Keratinocyte (primary cell): ENCODE measurements at regions not wholly inside any gene's neighbourhood (a gene's known extent, or its start where the extent isn't known, plus 50 kb on each side); places are given as distances from the start of the nearest gene placed in this dataset.
A peak's percentile ranks its signal among the peaks of the same experiment; 100 is the strongest.

ENCODE experiments used
- DNase-seq: peaks from one replicate; pipeline ENCODE4 v3.0.0-alpha.2; 2011; ENCODE audit warnings: low read depth, missing footprints, low spot score
- FAIRE-seq: peaks from 2 replicates; lab custom pipeline; 2011; peaks lifted over from hg19 to GRCh38; lab: Jason Lieb, UNC
- H2AFZ ChIP-seq: 2 replicates; pipeline ENCODE4 v1.6.0; 2012; ENCODE audit warnings: low read length, control low read depth, inconsistent platforms; ENCODE audit not compliant: control insufficient read depth
- H3K27ac ChIP-seq: 2 replicates; pipeline ENCODE4 v1.5.1; 2011; ENCODE audit warnings: low read length; ENCODE audit not compliant: control insufficient read depth, insufficient read depth
- H3K27me3 ChIP-seq: 3 replicates; pipeline ENCODE4 v1.6.0; 2011; ENCODE audit warnings: low read length; ENCODE audit not compliant: control insufficient read depth, insufficient read depth; ENCODE audit errors: extremely low read depth
- H3K36me3 ChIP-seq, 2 experiments: 2 replicates in 1 of 2; 3 replicates in 1 of 2; pipeline ENCODE4 v1.5.1; 2011; ENCODE audit warnings: low read length in 2 of 2, mild to moderate bottlenecking in 1 of 2; ENCODE audit not compliant: control insufficient read depth in 2 of 2, insufficient read depth in 2 of 2; ENCODE audit errors: extremely low read depth in 1 of 2
- H3K4me1 ChIP-seq: 3 replicates; pipeline ENCODE4 v1.5.1; 2011; ENCODE audit warnings: low read length; ENCODE audit not compliant: control insufficient read depth, insufficient read depth; ENCODE audit errors: extremely low read depth
- H3K4me2 ChIP-seq: 3 replicates; pipeline ENCODE4 v1.6.0; 2011; ENCODE audit warnings: low read depth, low read length; ENCODE audit not compliant: control insufficient read depth, insufficient read depth; ENCODE audit errors: extremely low read depth
- H3K4me3 ChIP-seq, 3 experiments: fragments of 200-600 bp in 1 of 3; sonication (generic) in 1 of 3; 2 replicates in 2 of 3; 3 replicates in 1 of 3; pipeline ENCODE4 v1.5.1; 2011 to 2016; ENCODE audit warnings: low read length in 3 of 3, mild to moderate bottlenecking in 3 of 3, control low read depth in 2 of 3, inconsistent platforms in 1 of 3, low read depth in 1 of 3, mixed read lengths in 1 of 3, mixed run types in 1 of 3, moderate library complexity in 1 of 3; ENCODE audit not compliant: control insufficient read depth in 2 of 3, insufficient read depth in 2 of 3; ENCODE audit errors: extremely low read depth in 1 of 3
- H3K79me2 ChIP-seq: 2 replicates; pipeline ENCODE4 v1.6.0; 2012; ENCODE audit warnings: low read length; ENCODE audit not compliant: control insufficient read depth, insufficient read depth
- H3K9ac ChIP-seq: 3 replicates; pipeline ENCODE4 v1.6.0; 2011; ENCODE audit warnings: low read length; ENCODE audit not compliant: control insufficient read depth, insufficient read depth; ENCODE audit errors: extremely low read depth
- H3K9me1 ChIP-seq: 3 replicates; pipeline ENCODE4 v1.6.0; 2011; ENCODE audit warnings: low read length; ENCODE audit not compliant: control insufficient read depth, insufficient read depth; ENCODE audit errors: extremely low read depth
- H3K9me3 ChIP-seq: 2 replicates; pipeline ENCODE4 v1.5.1; 2012; ENCODE audit warnings: low read depth, low read length; ENCODE audit not compliant: control insufficient read depth
- H4K20me1 ChIP-seq: 3 replicates; pipeline ENCODE4 v1.6.0; 2011; ENCODE audit warnings: low read length; ENCODE audit not compliant: control insufficient read depth, insufficient read depth; ENCODE audit errors: extremely low read depth
- CTCF ChIP-seq, 3 experiments: IDR thresholded peaks in 1 of 3; conservative IDR thresholded peaks in 1 of 3; optimal IDR thresholded peaks in 1 of 3; 2 replicates in 2 of 3; 3 replicates in 1 of 3; pipeline versions ENCODE3 to v1.5.1; 2011; ENCODE audit warnings: low read length in 3 of 3, mild to moderate bottlenecking in 3 of 3, moderate library complexity in 2 of 3, control low read depth in 1 of 3, inconsistent platforms in 1 of 3; ENCODE audit not compliant: insufficient read depth in 2 of 3; ENCODE audit errors: extremely low read depth in 1 of 3
- EZH2 ChIP-seq: IDR thresholded peaks from one replicate; pipeline ENCODE4 v1.6.1; 2012; ENCODE audit warnings: inconsistent platforms, mild to moderate bottlenecking, low read length, moderate library complexity
- dilution Hi-C: fragments of 300-500 bp; cut with MboI; formaldehyde crosslinking; loops from one replicate; pipeline ENCODE4 v1.7.0; 2020; ENCODE audit warnings: low sequenced_read_pairs; ENCODE audit not compliant: extremely low pct_ligation_motif_present

GRCh38 chr4:181939199-181939945 is 303.8 kb upstream of the TENM3 start:
- H3K9me1 ChIP-seq: no peaks in the 10 kb centered on the region
- FAIRE-seq: no peak
- no peak overlapping the region for H3K9ac ChIP-seq
- no peak for DNase-seq
- H3K4me1 ChIP-seq: no peaks in the 10 kb centered on the region
- dilution Hi-C loops: no loop called here
- peak overlapping the region; percentile 19 for H2AFZ ChIP-seq
- H3K79me2 ChIP-seq: no peaks in the 10 kb centered on the region
- H3K27ac ChIP-seq: no peak overlapping the region
- H3K9me3 ChIP-seq: no peaks in the 10 kb centered on the region
- no peaks in the 10 kb centered on the region for H3K36me3 ChIP-seq
- H4K20me1 ChIP-seq: no peaks in the 10 kb centered on the region
- H3K4me3 ChIP-seq: no peak overlapping the region
- no peaks in the 10 kb centered on the region for H3K27me3 ChIP-seq
- H3K4me2 ChIP-seq: no peak overlapping the region
- TF ChIP-seq EZH2 (no peak), CTCF (optimal IDR thresholded peaks at IDR 0.05 in 1 of 3, IDR thresholded peaks at IDR 0.05 in 1 of 3, conservative IDR thresholded peaks at IDR 0.05 in 1 of 3; ENCODE audit: extremely low read depth in 1 of 3, insufficient read depth in 2 of 3, low read length in 3 of 3) (peak in 1 of 3 experiments; percentile 25)

GRCh38 chr4:181944527-181944926 is 298.7 kb upstream of the TENM3 start:
- Histone ChIP-seq H4K20me1 (no peaks in the 10 kb centered on the region), H3K36me3 (no peaks in the 10 kb centered on the region), H3K9me3 (no peaks in the 10 kb centered on the region), H3K9ac (no peak overlapping the region), H3K27me3 (no peaks in the 10 kb centered on the region), H3K4me1 (no peaks in the 10 kb centered on the region), H3K4me2 (no peak overlapping the region), H3K9me1 (no peaks in the 10 kb centered on the region), H3K4me3 (no peak overlapping the region), H2AFZ (no peak overlapping the region), H3K79me2 (no peaks in the 10 kb centered on the region), H3K27ac (no peak overlapping the region)
- DNase-seq (no peak), FAIRE-seq (no peak)
- TF ChIP-seq CTCF (optimal IDR thresholded peaks at IDR 0.05 in 1 of 3, IDR thresholded peaks at IDR 0.05 in 1 of 3, conservative IDR thresholded peaks at IDR 0.05 in 1 of 3; ENCODE audit: extremely low read depth in 1 of 3, insufficient read depth in 2 of 3, low read length in 3 of 3) (no peak), EZH2 (no peak)
- dilution Hi-C loops: no loop called here
